GM23338 (cell line): ENCODE measurements at regions not wholly inside any gene's neighbourhood (a gene's known extent, or its start where the extent isn't known, plus 50 kb on each side); places are given as distances from the start of the nearest gene placed in this dataset.

Experiments
- ATAC-seq: fragments of 200-7000 bp; cut with Tn5 transposase; 3 replicates; pipeline ENCODE4 v1.9.1; 2020
- DNase-seq: peaks from one replicate; pipeline ENCODE4 v3.0.0-alpha.2; 2015; ENCODE audit warnings: low spot score
- H2AFZ ChIP-seq: fragments of 200-600 bp; sonication (generic); 2 replicates; pipeline ENCODE4 v1.8.0; 2016; ENCODE audit warnings: antibody characterized with exemption, mild to moderate bottlenecking, moderate library complexity
- H3F3A ChIP-seq: fragments of 200-600 bp; sonication (generic); replicated peaks from 2 replicates; pipeline ENCODE4 v1.8.0; 2017; ENCODE audit warnings: antibody characterized with exemption, mixed run types, low read depth
- H3K27ac ChIP-seq: fragments of 200-600 bp; sonication (generic); 2 replicates; pipeline ENCODE4 v1.6.1; 2016; ENCODE audit warnings: low read depth
- H3K27me3 ChIP-seq: fragments of 200-600 bp; sonication (generic); 2 replicates; pipeline ENCODE4 v1.8.0; 2016; ENCODE audit warnings: mild to moderate bottlenecking, mixed run types, moderate library complexity; ENCODE audit not compliant: insufficient read depth
- H3K36me3 ChIP-seq: fragments of 200-600 bp; sonication (generic); 2 replicates; pipeline ENCODE4 v1.8.0; 2016; ENCODE audit warnings: mild to moderate bottlenecking; ENCODE audit not compliant: insufficient read depth
- H3K4me1 ChIP-seq: fragments of 200-600 bp; sonication (generic); 2 replicates; pipeline ENCODE4 v1.8.0; 2016; ENCODE audit warnings: mild to moderate bottlenecking, moderate library complexity; ENCODE audit not compliant: insufficient read depth
- H3K4me2 ChIP-seq: fragments of 200-600 bp; sonication (generic); 2 replicates; pipeline ENCODE4 v1.7.1; 2017; ENCODE audit warnings: mixed run types
- H3K4me3 ChIP-seq: fragments of 200-600 bp; sonication (generic); 2 replicates; pipeline ENCODE4 v1.6.1; 2016; ENCODE audit warnings: mixed run types
- H3K79me2 ChIP-seq: fragments of 200-600 bp; sonication (generic); replicated peaks from 2 replicates; pipeline ENCODE4 v1.8.0; 2017; ENCODE audit warnings: mild to moderate bottlenecking; ENCODE audit not compliant: insufficient read depth
- H3K9me2 ChIP-seq: fragments of 200-600 bp; sonication (generic); 2 replicates; pipeline ENCODE4 v1.8.0; 2017; ENCODE audit not compliant: insufficient read depth
- H4K20me1 ChIP-seq: fragments of 200-600 bp; sonication (generic); replicated peaks from 2 replicates; pipeline ENCODE4 v1.8.0; 2017; ENCODE audit warnings: mild to moderate bottlenecking; ENCODE audit not compliant: insufficient read depth
- H3K27ac Mint-ChIP-seq: 2 replicates; pipeline ENCODE4 v1.8.0; 2020; ENCODE audit warnings: inconsistent platforms, mild to moderate bottlenecking, moderate library complexity, mixed read lengths
- H3K27me3 Mint-ChIP-seq: 3 replicates; pipeline ENCODE4 v1.8.0; 2022; ENCODE audit warnings: low read depth, mild to moderate bottlenecking, moderate library complexity, mixed read lengths, inconsistent platforms; ENCODE audit not compliant: insufficient read depth, poor library complexity
- H3K36me3 Mint-ChIP-seq: 3 replicates; pipeline ENCODE4 v1.8.0; 2021; ENCODE audit warnings: low read depth, mild to moderate bottlenecking, inconsistent platforms, moderate library complexity, mixed read lengths
- H3K4me1 Mint-ChIP-seq: 3 replicates; pipeline ENCODE4 v1.8.0; 2020; ENCODE audit warnings: mild to moderate bottlenecking, inconsistent platforms, mixed read lengths
- H3K4me3 Mint-ChIP-seq: 3 replicates; pipeline ENCODE4 v1.8.0; 2021; ENCODE audit warnings: moderate library complexity, mild to moderate bottlenecking, inconsistent platforms, mixed read lengths
- H3K9me3 Mint-ChIP-seq: 3 replicates; pipeline ENCODE4 v1.8.0; 2020; ENCODE audit warnings: moderate library complexity, mild to moderate bottlenecking, inconsistent platforms, mixed read lengths
- CREB1 ChIP-seq: fragments of 250-450 bp; sonication (Bioruptor Pico); IDR thresholded peaks from 2 replicates; pipeline ENCODE4 v1.5.0; 2020; ENCODE audit warnings: low read depth, mild to moderate bottlenecking, moderate library complexity
- ETS1 ChIP-seq: IDR thresholded peaks from 2 replicates; pipeline ENCODE4 v1.6.1; 2016; ENCODE audit warnings: antibody characterized with exemption
- EZH2 ChIP-seq: fragments of 200-600 bp; sonication (generic); IDR thresholded peaks from one replicate; pipeline ENCODE4 v1.8.0; 2017; ENCODE audit warnings: antibody characterized with exemption, mild to moderate bottlenecking, low read depth; ENCODE audit not compliant: unreplicated experiment
- EZH2phosphoT487 ChIP-seq: fragments of 200-600 bp; sonication (generic); IDR thresholded peaks from one replicate; pipeline ENCODE4 v1.8.1; 2018; ENCODE audit warnings: antibody characterized with exemption; ENCODE audit not compliant: unreplicated experiment
- JUNB ChIP-seq: IDR thresholded peaks from one replicate; pipeline ENCODE4 v1.6.1; 2016; ENCODE audit warnings: antibody characterized with exemption; ENCODE audit not compliant: unreplicated experiment
- NANOG ChIP-seq: IDR thresholded peaks from 2 replicates; pipeline ENCODE4 v1.6.1; 2016; ENCODE audit warnings: antibody characterized with exemption, borderline replicate concordance
- POLR2AphosphoS5 ChIP-seq: IDR thresholded peaks from 2 replicates; pipeline ENCODE4 v1.6.1; 2016; ENCODE audit warnings: antibody characterized with exemption, low read depth
- STAT1 ChIP-seq: IDR thresholded peaks from one replicate; pipeline ENCODE4 v1.6.1; 2016; ENCODE audit warnings: antibody characterized with exemption; ENCODE audit not compliant: unreplicated experiment
- ZNF114 ChIP-seq: fragments of 250-450 bp; sonication (Bioruptor Pico); IDR thresholded peaks from 2 replicates; pipeline ENCODE4 v1.5.0; 2020; ENCODE audit warnings: mild to moderate bottlenecking, moderate library complexity
- ZNF331 ChIP-seq: fragments of 250-450 bp; sonication (Bioruptor Pico); IDR thresholded peaks from 2 replicates; pipeline ENCODE4 v1.5.0; 2020; ENCODE audit warnings: low read depth, mild to moderate bottlenecking, moderate library complexity
- ZNF462 ChIP-seq: fragments of 250-450 bp; sonication (Bioruptor Pico); IDR thresholded peaks from 2 replicates; pipeline ENCODE4 v1.5.0; 2020; ENCODE audit warnings: mild to moderate bottlenecking, moderate library complexity
- TF ChIP-seq, protein P1 (sequence below), 2 experiments: fragments of 200-600 bp in 1 of 2; sonication (generic) in 1 of 2; conservative IDR thresholded peaks; 2 replicates each; pipeline versions ENCODE4 v1.5.1 to v1.6.1; 2016 to 2017; ENCODE audit warnings: antibody characterized with exemption in 2 of 2, low read depth in 2 of 2, mild to moderate bottlenecking in 2 of 2, moderate library complexity in 1 of 2

- ATAC-seq = no peak
- Mint-ChIP-seq H3K4me3 (no peak overlapping the region), H3K27ac (no peak overlapping the region), H3K9me3 (no peaks in the 10 kb centered on the region; the same call in 2 of the 3 replicates), H3K27me3 (no peaks in the 10 kb centered on the region), H3K4me1 (peaks cover 33% of the 10 kb centered on the region), H3K36me3 (no peaks in the 10 kb centered on the region; the same call in 2 of the 3 replicates)
- Histone ChIP-seq H3K36me3 (no peaks in the 10 kb centered on the region), H4K20me1 (no peaks in the 10 kb centered on the region), H3K4me1 (peaks cover 24% of the 10 kb centered on the region), H2AFZ (no peak overlapping the region), H3K79me2 (no peaks in the 10 kb centered on the region), H3K4me2 (no peak overlapping the region), H3F3A (no peaks in the 10 kb centered on the region), H3K4me3 (no peak overlapping the region), H3K27me3 (no peaks in the 10 kb centered on the region), H3K27ac (no peak overlapping the region), H3K9me2 (no peaks in the 10 kb centered on the region)
- TF ChIP-seq POLR2AphosphoS5 (no peak), ZNF114 (no peak), CREB1 (CRISPR knock-in tag) (no peak), EZH2phosphoT487 (no peak), EZH2 (no peak), JUNB (no peak), STAT1 (no peak), ETS1 (no peak), NANOG (no peak), ZNF462 (CRISPR knock-in tag) (no peak), ZNF331 (no peak)
- TF ChIP-seq, protein P1, sequence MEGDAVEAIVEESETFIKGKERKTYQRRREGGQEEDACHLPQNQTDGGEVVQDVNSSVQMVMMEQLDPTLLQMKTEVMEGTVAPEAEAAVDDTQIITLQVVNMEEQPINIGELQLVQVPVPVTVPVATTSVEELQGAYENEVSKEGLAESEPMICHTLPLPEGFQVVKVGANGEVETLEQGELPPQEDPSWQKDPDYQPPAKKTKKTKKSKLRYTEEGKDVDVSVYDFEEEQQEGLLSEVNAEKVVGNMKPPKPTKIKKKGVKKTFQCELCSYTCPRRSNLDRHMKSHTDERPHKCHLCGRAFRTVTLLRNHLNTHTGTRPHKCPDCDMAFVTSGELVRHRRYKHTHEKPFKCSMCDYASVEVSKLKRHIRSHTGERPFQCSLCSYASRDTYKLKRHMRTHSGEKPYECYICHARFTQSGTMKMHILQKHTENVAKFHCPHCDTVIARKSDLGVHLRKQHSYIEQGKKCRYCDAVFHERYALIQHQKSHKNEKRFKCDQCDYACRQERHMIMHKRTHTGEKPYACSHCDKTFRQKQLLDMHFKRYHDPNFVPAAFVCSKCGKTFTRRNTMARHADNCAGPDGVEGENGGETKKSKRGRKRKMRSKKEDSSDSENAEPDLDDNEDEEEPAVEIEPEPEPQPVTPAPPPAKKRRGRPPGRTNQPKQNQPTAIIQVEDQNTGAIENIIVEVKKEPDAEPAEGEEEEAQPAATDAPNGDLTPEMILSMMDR (conservative IDR thresholded peaks at IDR 0.05; ENCODE audit: low read depth in 2 of 2) = no peak
- DNase-seq = no peak
These were observed 109.0 kb upstream of the ESRRG start for GRCh38 chr1:216832192-216832591.
